HEK293 (cell line): ENCODE measurements at regions not wholly inside any gene's neighbourhood (a gene's known extent, or its start where the extent isn't known, plus 50 kb on each side); places are given as distances from the start of the nearest gene placed in this dataset.

Experiments
- CTCF ChIA-PET: fragments of 350-600 bp; formaldehyde crosslinking; extraction: SDS; loops from one replicate; lab custom pipeline; 2021; ENCODE audit warnings: antibody characterized with exemption; lab: Yijun Ruan, JAX
- POLR2A ChIA-PET: fragments of 300-600 bp; formaldehyde crosslinking; extraction: SDS; loops from one replicate; lab custom pipeline; 2020; ENCODE audit warnings: antibody characterized with exemption, inconsistent platforms; lab: Yijun Ruan, JAX
- H3K27ac ChIP-seq: fragments of 200-500 bp; sonication (Bioruptor generic); 2 replicates; pipeline ENCODE4 v1.5.1; 2014; ENCODE audit warnings: low read depth, low read length, control low read depth, inconsistent platforms; ENCODE audit errors: extremely low read depth
- H3K36me3 ChIP-seq, 2 experiments: fragments of 200-500 bp in 1 of 2; sonication (Bioruptor generic) in 1 of 2; 1 replicate in 1 of 2; 2 replicates in 1 of 2; pipeline ENCODE4 v1.5.1; 2014 to 2017; ENCODE audit warnings: inconsistent platforms in 2 of 2, low read length in 2 of 2; ENCODE audit not compliant: control insufficient read depth in 2 of 2, insufficient read depth in 1 of 2
- H3K4me1 ChIP-seq: fragments of 200-500 bp; sonication (Bioruptor generic); 2 replicates; pipeline ENCODE4 v1.5.1; 2014; ENCODE audit warnings: mild to moderate bottlenecking, low read length, inconsistent platforms; ENCODE audit not compliant: control insufficient read depth, insufficient read depth
- H3K4me3 ChIP-seq: 2 replicates; pipeline ENCODE4 v1.5.1; 2011; ENCODE audit warnings: low read depth, mild to moderate bottlenecking, control low read depth, low read length, moderate library complexity
- H3K9me3 ChIP-seq: fragments of 200-500 bp; sonication (Bioruptor generic); 2 replicates; pipeline ENCODE4 v1.5.1; 2014; ENCODE audit warnings: low read depth, low read length, inconsistent platforms; ENCODE audit not compliant: control insufficient read depth, insufficient read depth
- HOXA7 ChIP-seq: sonication (generic); formaldehyde crosslinking; IDR thresholded peaks from 2 replicates; pipeline ENCODE4 v1.8.1; 2022; ENCODE audit warnings: missing genetic modification reagents, borderline replicate concordance
- IKZF3 ChIP-seq: fragments of 450-650 bp; IDR thresholded peaks from 2 replicates; pipeline ENCODE4 v1.5.0; 2018; ENCODE audit warnings: missing biosample characterization, mild to moderate bottlenecking, missing genetic modification characterization, moderate library complexity
- KLF10 ChIP-seq: fragments of 450-650 bp; IDR thresholded peaks from 2 replicates; pipeline ENCODE4 v1.5.1; 2018; ENCODE audit warnings: missing biosample characterization, mild to moderate bottlenecking, missing genetic modification characterization
- WT1 ChIP-seq: fragments of 450-650 bp; formaldehyde crosslinking; IDR thresholded peaks from 2 replicates; pipeline ENCODE4 v1.5.1; 2016; ENCODE audit warnings: missing biosample characterization, missing genetic modification characterization
- ZBTB7A ChIP-seq: fragments of 450-650 bp; formaldehyde crosslinking; IDR thresholded peaks from 2 replicates; pipeline ENCODE4 v1.5.1; 2016; ENCODE audit warnings: low read depth, missing biosample characterization, missing genetic modification characterization
- ZBTB8A ChIP-seq: fragments of 450-650 bp; formaldehyde crosslinking; IDR thresholded peaks from 2 replicates; pipeline ENCODE4 v1.5.1; 2016; ENCODE audit warnings: missing biosample characterization, missing genetic modification characterization
- ZEB2 ChIP-seq: fragments of 450-650 bp; formaldehyde crosslinking; IDR thresholded peaks from 2 replicates; pipeline ENCODE4 v1.5.1; 2016; ENCODE audit warnings: missing biosample characterization, missing genetic modification characterization
- ZFP41 ChIP-seq: fragments of 450-650 bp; formaldehyde crosslinking; IDR thresholded peaks from 2 replicates; pipeline ENCODE4 v1.5.1; 2016; ENCODE audit warnings: missing biosample characterization, missing genetic modification characterization, borderline replicate concordance
- ZNF274 ChIP-seq, 2 experiments: fragments of 200-500 bp in 1 of 2; fragments of 450-650 bp in 1 of 2; sonication (Bioruptor generic) in 1 of 2; formaldehyde crosslinking in 1 of 2; IDR thresholded peaks; 2 replicates each; pipeline versions ENCODE4 v1.5.1 to v1.6.1; 2014 to 2016; ENCODE audit warnings: borderline replicate concordance in 1 of 2, inconsistent platforms in 1 of 2, low read length in 1 of 2, missing biosample characterization in 1 of 2, missing genetic modification characterization in 1 of 2
- ZNF433 ChIP-seq: fragments of 450-650 bp; formaldehyde crosslinking; IDR thresholded peaks from 2 replicates; pipeline ENCODE4 v1.5.1; 2016; ENCODE audit warnings: missing biosample characterization, missing genetic modification characterization, low read depth
- ZNF530 ChIP-seq: fragments of 450-650 bp; formaldehyde crosslinking; IDR thresholded peaks from 2 replicates; pipeline ENCODE4 v1.5.1; 2016; ENCODE audit warnings: low read depth, missing biosample characterization, missing genetic modification characterization
- ZNF623 ChIP-seq: fragments of 450-650 bp; formaldehyde crosslinking; IDR thresholded peaks from 2 replicates; pipeline ENCODE4 v1.5.1; 2016; ENCODE audit warnings: missing biosample characterization, missing genetic modification characterization
- ZNF624 ChIP-seq: fragments of 450-650 bp; formaldehyde crosslinking; IDR thresholded peaks from 2 replicates; pipeline ENCODE4 v1.5.1; 2017; ENCODE audit warnings: missing biosample characterization, missing genetic modification characterization
- ZNF629 ChIP-seq: fragments of 450-650 bp; formaldehyde crosslinking; IDR thresholded peaks from 2 replicates; pipeline ENCODE4 v1.5.1; 2017; ENCODE audit warnings: missing biosample characterization, missing genetic modification characterization
- ZNF658 ChIP-seq: fragments of 450-650 bp; formaldehyde crosslinking; IDR thresholded peaks from 2 replicates; pipeline ENCODE4; 2016; ENCODE audit warnings: missing biosample characterization, missing genetic modification characterization
- ZNF701 ChIP-seq: fragments of 450-650 bp; formaldehyde crosslinking; IDR thresholded peaks from 2 replicates; pipeline ENCODE4 v1.5.1; 2016; ENCODE audit warnings: missing biosample characterization, missing genetic modification characterization
- ZNF776 ChIP-seq: fragments of 450-650 bp; formaldehyde crosslinking; IDR thresholded peaks from 2 replicates; pipeline ENCODE4 v1.5.0; 2017; ENCODE audit warnings: missing biosample characterization, missing genetic modification characterization, borderline replicate concordance
- TF ChIP-seq, protein P1 (sequence below): fragments of 450-650 bp; formaldehyde crosslinking; IDR thresholded peaks from 2 replicates; pipeline ENCODE4 v1.5.1; 2016; ENCODE audit warnings: missing biosample characterization, missing genetic modification characterization
- TF ChIP-seq, protein P2 (sequence below): fragments of 450-650 bp; formaldehyde crosslinking; IDR thresholded peaks from 2 replicates; pipeline ENCODE4 v1.5.1; 2016; ENCODE audit warnings: missing biosample characterization, missing genetic modification characterization
- TF ChIP-seq, protein P3 (sequence below): fragments of 450-650 bp; formaldehyde crosslinking; optimal IDR thresholded peaks from 2 replicates; pipeline ENCODE3; 2016; ENCODE audit warnings: missing biosample characterization, mild to moderate bottlenecking, missing genetic modification characterization
- TF ChIP-seq, protein P4 (sequence below): fragments of 450-650 bp; formaldehyde crosslinking; conservative IDR thresholded peaks from 2 replicates; pipeline ENCODE4 v1.5.1; 2016; ENCODE audit warnings: low read depth, missing biosample characterization, missing genetic modification characterization
- TF ChIP-seq, protein P5 (sequence below): fragments of 450-650 bp; formaldehyde crosslinking; IDR thresholded peaks from 2 replicates; pipeline ENCODE4 v1.5.1; 2017; ENCODE audit warnings: missing biosample characterization, missing genetic modification characterization
- TF ChIP-seq, protein P6 (sequence below): fragments of 450-650 bp; formaldehyde crosslinking; IDR thresholded peaks from 2 replicates; pipeline ENCODE4 v1.5.1; 2017; ENCODE audit warnings: missing biosample characterization, missing genetic modification characterization

DNA sequence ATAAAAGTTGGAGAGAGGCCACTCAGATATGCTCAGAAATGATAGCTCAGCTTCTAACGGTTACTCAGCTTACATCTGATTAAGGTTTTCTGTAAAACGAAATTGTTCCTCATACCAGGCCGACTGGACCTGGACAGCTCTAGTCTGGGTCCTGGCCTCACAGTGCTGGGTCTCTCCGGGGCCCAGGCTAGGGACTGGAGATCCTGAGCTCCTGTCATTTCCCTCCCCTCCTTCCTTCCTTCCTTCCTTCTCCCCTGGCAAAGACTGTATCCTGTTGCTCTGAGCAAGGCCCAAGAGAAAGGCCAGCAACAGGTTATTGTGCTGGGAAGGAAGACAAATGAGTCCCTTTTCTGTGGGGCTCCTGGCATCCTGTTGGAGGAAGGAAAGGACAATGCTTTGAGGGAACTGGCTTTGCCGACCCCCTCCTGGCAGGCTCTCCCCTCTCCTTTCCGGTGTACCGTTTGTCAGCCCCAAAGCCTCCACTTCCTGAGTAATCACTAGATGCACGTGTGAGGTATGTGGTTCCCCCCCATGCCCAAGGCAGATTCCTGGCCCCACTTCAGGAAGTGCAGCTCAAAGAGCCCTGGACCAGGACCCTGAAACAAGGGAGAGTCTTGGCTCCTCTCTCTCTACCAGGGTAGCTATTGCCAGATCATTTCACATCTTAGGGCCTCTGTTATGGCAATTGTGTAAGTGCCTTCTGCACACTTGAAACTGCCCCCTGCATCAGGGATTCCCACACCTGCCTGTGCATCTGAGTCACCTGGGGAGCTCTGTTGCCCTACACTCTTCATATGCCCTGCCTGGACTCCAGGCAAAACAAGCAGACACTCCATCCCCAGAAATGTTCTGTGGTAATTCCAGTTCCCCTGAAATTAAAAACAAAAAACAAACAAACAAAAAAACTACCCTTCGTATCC, 212.7 kb upstream of the FGGY start:
- Histone ChIP-seq H3K9me3 (no peaks in the 10 kb centered on the region), H3K4me1 (peaks cover 10% of the 10 kb centered on the region), H3K36me3 (no peaks in the 10 kb centered on the region), H3K4me3 (no peak overlapping the region), H3K27ac (no peak overlapping the region)
- ChIA-PET POLR2A (interaction anchor here (0.6 to 1.4 kb wide), 2 partner anchors 19 to 68 kb away, joined by 3 to 5 read pairs; no protein-coding TSS in a partner anchor), CTCF (interaction anchor here (1.0 kb wide), 2 partner anchors 20 to 206 kb away, joined by 4 read pairs; no protein-coding TSS in a partner anchor)
- TF ChIP-seq, protein P1, sequence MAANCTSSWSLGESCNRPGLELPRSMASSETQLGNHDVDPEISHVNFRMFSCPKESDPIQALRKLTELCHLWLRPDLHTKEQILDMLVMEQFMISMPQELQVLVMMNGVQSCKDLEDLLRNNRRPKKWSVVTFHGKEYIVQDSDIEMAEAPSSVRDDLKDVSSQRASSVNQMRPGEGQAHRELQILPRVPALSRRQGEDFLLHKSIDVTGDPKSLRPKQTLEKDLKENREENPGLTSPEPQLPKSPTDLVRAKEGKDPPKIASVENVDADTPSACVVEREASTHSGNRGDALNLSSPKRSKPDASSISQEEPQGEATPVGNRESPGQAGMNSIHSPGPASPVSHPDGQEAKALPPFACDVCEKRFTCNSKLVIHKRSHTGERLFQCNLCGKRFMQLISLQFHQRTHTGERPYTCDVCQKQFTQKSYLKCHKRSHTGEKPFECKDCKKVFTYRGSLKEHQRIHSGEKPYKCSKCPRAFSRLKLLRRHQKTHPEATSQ (tag by site-specific recombination), result no peak
- TF ChIP-seq ZFP41 (tag by site-specific recombination) (no peak), ZBTB8A (no peak), KLF10 (no peak), WT1 (tag by site-specific recombination) (no peak), ZNF776 (tag by site-specific recombination) (no peak), ZEB2 (tag by site-specific recombination) (no peak), ZNF623 (tag by site-specific recombination) (no peak), ZNF701 (tag by site-specific recombination) (no peak), ZNF530 (tag by site-specific recombination) (no peak), ZNF274 (IDR thresholded peaks at IDR 0.05; ENCODE audit: low read length) (no peak), ZNF274 (tag by site-specific recombination; IDR thresholded peaks at IDR 0.05; ENCODE audit: borderline replicate concordance) (no peak), ZNF433 (no peak), HOXA7 (CRISPR knock-in tag) (no peak), IKZF3 (tag by site-specific recombination) (no peak), ZNF658 (tag by site-specific recombination) (no peak), ZNF624 (tag by site-specific recombination) (no peak), ZNF629 (tag by site-specific recombination) (no peak), ZBTB7A (no peak)
- TF ChIP-seq, protein P2, sequence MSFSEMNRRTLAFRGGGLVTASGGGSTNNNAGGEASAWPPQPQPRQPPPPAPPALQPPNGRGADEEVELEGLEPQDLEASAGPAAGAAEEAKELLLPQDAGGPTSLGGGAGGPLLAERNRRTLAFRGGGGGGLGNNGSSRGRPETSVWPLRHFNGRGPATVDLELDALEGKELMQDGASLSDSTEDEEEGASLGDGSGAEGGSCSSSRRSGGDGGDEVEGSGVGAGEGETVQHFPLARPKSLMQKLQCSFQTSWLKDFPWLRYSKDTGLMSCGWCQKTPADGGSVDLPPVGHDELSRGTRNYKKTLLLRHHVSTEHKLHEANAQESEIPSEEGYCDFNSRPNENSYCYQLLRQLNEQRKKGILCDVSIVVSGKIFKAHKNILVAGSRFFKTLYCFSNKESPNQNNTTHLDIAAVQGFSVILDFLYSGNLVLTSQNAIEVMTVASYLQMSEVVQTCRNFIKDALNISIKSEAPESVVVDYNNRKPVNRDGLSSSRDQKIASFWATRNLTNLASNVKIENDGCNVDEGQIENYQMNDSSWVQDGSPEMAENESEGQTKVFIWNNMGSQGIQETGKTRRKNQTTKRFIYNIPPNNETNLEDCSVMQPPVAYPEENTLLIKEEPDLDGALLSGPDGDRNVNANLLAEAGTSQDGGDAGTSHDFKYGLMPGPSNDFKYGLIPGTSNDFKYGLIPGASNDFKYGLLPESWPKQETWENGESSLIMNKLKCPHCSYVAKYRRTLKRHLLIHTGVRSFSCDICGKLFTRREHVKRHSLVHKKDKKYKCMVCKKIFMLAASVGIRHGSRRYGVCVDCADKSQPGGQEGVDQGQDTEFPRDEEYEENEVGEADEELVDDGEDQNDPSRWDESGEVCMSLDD (tag by site-specific recombination), result no peak
- TF ChIP-seq, protein P3, sequence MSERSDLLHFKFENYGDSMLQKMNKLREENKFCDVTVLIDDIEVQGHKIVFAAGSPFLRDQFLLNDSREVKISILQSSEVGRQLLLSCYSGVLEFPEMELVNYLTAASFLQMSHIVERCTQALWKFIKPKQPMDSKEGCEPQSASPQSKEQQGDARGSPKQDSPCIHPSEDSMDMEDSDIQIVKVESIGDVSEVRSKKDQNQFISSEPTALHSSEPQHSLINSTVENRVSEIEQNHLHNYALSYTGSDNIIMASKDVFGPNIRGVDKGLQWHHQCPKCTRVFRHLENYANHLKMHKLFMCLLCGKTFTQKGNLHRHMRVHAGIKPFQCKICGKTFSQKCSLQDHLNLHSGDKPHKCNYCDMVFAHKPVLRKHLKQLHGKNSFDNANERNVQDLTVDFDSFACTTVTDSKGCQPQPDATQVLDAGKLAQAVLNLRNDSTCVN (tag by site-specific recombination), result no peak
- TF ChIP-seq, protein P4, sequence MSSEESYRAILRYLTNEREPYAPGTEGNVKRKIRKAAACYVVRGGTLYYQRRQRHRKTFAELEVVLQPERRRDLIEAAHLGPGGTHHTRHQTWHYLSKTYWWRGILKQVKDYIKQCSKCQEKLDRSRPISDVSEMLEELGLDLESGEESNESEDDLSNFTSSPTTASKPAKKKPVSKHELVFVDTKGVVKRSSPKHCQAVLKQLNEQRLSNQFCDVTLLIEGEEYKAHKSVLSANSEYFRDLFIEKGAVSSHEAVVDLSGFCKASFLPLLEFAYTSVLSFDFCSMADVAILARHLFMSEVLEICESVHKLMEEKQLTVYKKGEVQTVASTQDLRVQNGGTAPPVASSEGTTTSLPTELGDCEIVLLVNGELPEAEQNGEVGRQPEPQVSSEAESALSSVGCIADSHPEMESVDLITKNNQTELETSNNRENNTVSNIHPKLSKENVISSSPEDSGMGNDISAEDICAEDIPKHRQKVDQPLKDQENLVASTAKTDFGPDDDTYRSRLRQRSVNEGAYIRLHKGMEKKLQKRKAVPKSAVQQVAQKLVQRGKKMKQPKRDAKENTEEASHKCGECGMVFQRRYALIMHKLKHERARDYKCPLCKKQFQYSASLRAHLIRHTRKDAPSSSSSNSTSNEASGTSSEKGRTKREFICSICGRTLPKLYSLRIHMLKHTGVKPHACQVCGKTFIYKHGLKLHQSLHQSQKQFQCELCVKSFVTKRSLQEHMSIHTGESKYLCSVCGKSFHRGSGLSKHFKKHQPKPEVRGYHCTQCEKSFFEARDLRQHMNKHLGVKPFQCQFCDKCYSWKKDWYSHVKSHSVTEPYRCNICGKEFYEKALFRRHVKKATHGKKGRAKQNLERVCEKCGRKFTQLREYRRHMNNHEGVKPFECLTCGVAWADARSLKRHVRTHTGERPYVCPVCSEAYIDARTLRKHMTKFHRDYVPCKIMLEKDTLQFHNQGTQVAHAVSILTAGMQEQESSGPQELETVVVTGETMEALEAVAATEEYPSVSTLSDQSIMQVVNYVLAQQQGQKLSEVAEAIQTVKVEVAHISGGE (tag by site-specific recombination), result no peak; the same call in 1 of the 2 replicates
- TF ChIP-seq, protein P5, sequence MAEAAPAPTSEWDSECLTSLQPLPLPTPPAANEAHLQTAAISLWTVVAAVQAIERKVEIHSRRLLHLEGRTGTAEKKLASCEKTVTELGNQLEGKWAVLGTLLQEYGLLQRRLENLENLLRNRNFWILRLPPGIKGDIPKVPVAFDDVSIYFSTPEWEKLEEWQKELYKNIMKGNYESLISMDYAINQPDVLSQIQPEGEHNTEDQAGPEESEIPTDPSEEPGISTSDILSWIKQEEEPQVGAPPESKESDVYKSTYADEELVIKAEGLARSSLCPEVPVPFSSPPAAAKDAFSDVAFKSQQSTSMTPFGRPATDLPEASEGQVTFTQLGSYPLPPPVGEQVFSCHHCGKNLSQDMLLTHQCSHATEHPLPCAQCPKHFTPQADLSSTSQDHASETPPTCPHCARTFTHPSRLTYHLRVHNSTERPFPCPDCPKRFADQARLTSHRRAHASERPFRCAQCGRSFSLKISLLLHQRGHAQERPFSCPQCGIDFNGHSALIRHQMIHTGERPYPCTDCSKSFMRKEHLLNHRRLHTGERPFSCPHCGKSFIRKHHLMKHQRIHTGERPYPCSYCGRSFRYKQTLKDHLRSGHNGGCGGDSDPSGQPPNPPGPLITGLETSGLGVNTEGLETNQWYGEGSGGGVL (tag by site-specific recombination), result peak; percentile 49; the same call in 1 of the 2 replicates
- TF ChIP-seq, protein P6, sequence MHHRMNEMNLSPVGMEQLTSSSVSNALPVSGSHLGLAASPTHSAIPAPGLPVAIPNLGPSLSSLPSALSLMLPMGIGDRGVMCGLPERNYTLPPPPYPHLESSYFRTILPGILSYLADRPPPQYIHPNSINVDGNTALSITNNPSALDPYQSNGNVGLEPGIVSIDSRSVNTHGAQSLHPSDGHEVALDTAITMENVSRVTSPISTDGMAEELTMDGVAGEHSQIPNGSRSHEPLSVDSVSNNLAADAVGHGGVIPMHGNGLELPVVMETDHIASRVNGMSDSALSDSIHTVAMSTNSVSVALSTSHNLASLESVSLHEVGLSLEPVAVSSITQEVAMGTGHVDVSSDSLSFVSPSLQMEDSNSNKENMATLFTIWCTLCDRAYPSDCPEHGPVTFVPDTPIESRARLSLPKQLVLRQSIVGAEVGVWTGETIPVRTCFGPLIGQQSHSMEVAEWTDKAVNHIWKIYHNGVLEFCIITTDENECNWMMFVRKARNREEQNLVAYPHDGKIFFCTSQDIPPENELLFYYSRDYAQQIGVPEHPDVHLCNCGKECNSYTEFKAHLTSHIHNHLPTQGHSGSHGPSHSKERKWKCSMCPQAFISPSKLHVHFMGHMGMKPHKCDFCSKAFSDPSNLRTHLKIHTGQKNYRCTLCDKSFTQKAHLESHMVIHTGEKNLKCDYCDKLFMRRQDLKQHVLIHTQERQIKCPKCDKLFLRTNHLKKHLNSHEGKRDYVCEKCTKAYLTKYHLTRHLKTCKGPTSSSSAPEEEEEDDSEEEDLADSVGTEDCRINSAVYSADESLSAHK, result peak; percentile 27; the same call in 1 of the 2 replicates
